Stimulated activated CD8-positive, alpha-beta memory T cell treated with anti-CD3 and anti-CD28 coated beads, Interleukin-2, amount 100 ng/mL, for 48 hours (primary cell): ENCODE measurements at regions not wholly inside any gene's neighbourhood (a gene's known extent, or its start where the extent isn't known, plus 50 kb on each side); places are given as distances from the start of the nearest gene placed in this dataset.

Experiments
- DNase-seq, 2 donors: peaks; one replicate each; pipeline ENCODE4 v3.0.0-alpha.2; 2020; ENCODE audit warnings: low read depth in 2 of 2

GRCh38 chr10:128614802-128615553, 488.8 kb upstream of the MKI67 start:
- DNase-seq: no peak

- no peak for DNase-seq
These were observed 491.3 kb upstream of the MKI67 start for GRCh38 chr10:128617532-128617931.

GRCh38 chr10:128622706-128623105, 496.5 kb upstream of the MKI67 start:
- no peak for DNase-seq

DNA sequence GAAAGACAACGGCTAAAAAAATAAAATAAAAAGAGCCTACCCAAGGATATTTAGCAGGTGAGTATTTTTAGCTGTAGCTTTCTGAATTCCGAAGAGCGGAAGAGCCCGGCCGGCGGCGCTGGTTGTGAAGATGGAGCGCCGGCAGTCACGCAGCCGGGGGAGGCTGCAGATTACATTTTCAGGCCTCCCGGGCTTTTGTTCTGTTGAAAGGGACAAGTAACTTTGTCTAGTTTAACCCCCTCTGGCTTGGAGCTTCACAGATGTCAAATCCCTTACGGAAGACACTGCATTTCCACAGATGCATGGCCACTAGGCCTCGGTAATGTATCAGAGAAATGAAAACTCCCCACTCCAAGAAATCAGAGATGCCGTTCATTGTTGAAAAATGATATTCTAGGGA, 497.6 kb upstream of the MKI67 start:
- no peak for DNase-seq

DNA sequence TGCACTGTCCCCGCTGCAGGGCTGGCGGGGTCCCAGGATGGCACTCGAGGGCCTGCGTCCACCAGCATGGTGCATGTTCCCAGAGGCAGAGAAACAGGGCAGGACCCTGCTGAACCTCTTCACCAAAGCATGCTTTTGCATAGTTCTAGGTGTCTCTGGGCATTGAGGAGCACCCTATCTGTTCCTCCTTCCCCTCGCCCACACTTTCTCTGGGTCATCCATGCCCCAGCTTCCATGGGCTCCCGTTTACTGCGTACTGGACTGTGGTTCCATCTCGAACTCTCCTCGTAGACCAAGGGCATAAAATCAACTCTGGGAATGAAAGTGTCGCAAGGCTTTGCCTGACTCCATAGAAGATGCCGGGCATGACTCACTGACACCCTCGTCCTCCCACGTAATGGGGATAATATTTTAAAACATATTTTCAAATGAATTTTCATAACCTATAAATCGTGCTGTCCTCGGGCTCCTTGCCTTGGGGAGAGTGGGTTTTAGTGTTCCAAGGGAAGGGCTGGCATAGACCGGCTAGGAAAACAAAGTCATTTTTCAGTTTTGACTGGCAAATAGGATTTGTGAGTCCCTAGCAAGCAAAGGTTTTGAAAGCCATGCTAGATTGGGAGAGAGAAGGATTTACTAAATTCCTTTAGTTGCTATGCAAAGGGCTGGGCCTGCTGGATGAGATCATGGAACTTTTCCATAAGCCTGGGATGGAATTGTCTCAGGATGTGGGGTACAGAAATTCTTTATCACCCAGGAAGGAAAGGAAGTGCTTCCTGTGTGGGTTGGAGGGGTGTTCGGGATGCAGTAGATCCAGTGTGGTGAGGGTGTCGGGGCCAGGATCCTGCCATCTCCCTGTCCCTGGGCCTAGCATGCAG, 498.7 kb upstream of the MKI67 start:
- no peak for DNase-seq

- DNase-seq: no peak
These were observed 499.7 kb upstream of the MKI67 start for GRCh38 chr10:128625926-128626325.

GRCh38 chr10:128626397-128627000, 500.3 kb upstream of the MKI67 start:
- DNase-seq: no peak

GRCh38 chr10:128627811-128628210, 501.6 kb upstream of the MKI67 start:
- no peak for DNase-seq

DNA sequence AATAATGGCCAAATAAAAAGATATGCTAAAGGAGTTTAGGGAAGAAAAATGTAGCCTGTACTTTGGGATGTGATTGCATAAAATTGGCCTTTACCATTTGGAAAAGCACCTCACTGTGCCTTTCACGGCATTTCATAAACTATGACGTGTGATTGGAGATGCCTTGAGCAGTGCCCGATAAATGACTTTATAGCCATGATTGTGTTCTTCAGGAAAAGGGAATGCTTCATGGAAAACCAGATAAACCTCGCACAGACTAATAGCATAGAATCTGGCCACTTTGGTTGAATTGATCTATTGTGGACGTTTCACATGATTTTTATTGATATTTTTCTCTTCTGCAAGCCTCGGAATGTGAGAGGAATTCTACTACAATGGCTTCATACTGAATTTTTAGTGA, 502.0 kb upstream of the MKI67 start:
- no peak for DNase-seq

GRCh38 chr10:128629111-128630096, 503.2 kb upstream of the MKI67 start:
- no peak for DNase-seq

GRCh38 chr10:128630787-128631252, 504.6 kb upstream of the MKI67 start:
- no peak for DNase-seq

GRCh38 chr10:128631801-128632241, 505.6 kb upstream of the MKI67 start:
- DNase-seq: no peak

GRCh38 chr10:128632694-128633093, 506.5 kb upstream of the MKI67 start:
- no peak for DNase-seq

DNA sequence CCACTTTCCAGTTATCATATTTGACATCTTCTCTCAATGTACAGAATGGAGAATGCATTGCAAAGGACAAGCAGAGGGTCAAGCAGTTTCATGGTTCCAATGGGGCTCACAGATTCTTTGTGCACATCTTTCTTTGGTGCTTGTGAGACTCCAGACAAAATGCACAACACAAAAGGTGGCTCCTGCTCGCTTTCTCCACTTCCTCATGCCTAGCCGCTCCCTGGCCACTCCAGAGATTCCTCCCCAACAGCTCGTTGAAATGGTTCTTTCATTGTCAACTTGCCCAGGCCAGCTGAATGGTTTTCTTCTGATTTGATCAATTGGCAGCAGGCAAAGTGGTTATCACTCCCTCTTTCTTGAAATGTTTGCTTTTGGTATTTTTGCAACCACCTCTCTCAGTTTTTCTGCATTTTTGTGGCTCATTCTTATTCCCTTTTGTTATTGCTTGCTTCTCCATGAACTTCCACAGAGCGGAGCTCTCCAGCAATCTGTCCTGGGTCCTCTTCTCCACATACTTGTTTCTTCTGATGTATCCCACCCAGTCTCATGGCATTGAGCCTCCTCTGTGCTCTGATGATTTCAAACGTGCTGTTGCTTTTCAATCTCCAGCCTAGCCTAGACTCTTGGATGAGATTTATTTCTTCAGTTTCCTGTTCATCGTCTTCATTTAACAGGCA, 507.8 kb upstream of the MKI67 start:
- no peak for DNase-seq

- DNase-seq: no peak
These were observed 515.8 kb upstream of the MKI67 start for GRCh38 chr10:128642023-128642422.

- no peak for DNase-seq
These were observed 516.3 kb upstream of the MKI67 start for GRCh38 chr10:128642502-128642901.

GRCh38 chr10:128643658-128644057, 517.4 kb upstream of the MKI67 start:
- DNase-seq: no peak

- no peak for DNase-seq
These were observed 519.3 kb upstream of the MKI67 start for GRCh38 chr10:128645486-128645885.

DNA sequence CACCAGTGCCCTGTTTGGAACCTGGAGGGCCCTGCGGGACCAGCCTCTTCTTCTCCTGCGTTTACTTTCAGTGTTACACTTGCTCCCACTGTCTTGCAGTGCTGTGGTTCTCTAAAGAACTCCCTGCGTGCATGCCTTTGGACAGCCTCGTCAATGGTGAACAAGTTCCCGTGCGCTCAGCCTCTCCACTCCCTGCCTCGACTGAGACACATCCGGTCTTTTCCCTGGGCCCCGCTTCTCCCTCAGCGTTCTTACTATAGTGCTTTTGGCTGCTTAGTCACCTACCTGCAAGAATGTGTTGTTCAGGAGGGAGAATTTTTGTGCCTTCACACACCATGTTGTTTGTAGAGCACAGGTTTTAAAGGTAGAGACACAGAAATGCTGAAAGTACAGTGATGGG, 520.7 kb upstream of the MKI67 start:
- DNase-seq: no peak

GRCh38 chr10:128657548-128657947, 531.3 kb upstream of the MKI67 start:
- DNase-seq: no peak

DNA sequence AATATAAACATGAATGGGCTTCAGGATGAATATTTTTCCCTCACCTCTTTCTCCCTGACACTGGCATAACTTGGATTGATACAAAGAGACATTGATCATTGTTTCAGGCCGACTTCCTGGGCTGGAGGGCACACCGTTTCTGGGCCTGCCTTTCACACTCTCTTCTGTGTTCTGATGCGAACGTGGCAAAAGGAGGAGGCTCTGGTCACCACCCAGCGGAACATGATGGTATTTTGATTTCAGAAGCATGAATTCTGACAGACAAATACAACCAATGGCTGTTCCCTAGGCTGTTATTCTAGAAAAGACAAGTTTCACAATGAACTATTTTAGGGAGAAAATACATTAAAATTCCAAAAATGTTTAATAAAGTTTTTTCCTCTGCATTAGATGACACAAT, 534.5 kb upstream of the MKI67 start:
- no peak for DNase-seq
